MM.1S (cell line): ENCODE measurements at regions not wholly inside any gene's neighbourhood (a gene's known extent, or its start where the extent isn't known, plus 50 kb on each side); places are given as distances from the start of the nearest gene placed in this dataset.

Experiments
- CTCF ChIP-seq: fragments of 300-600 bp; sonication (generic); IDR thresholded peaks from 2 replicates; pipeline ENCODE4 v1.5.1; 2016; ENCODE audit warnings: antibody characterized with exemption, low read length, mixed read lengths
- EZH2 ChIP-seq: fragments of 300-600 bp; sonication (generic); optimal IDR thresholded peaks from 2 replicates; pipeline ENCODE3; 2017; ENCODE audit warnings: low read depth, mild to moderate bottlenecking, antibody characterized with exemption, low read length, mixed read lengths

GRCh38 chr2:21543630-21544029 is 419.9 kb downstream of the TDRD15 start:
- TF ChIP-seq CTCF (no peak), EZH2 (no peak)
